Activated CD4-positive, alpha-beta T cell treated with anti-CD3 and anti-CD28 coated beads for 1 hour (primary cell): ENCODE measurements at regions not wholly inside any gene's neighbourhood (a gene's known extent, or its start where the extent isn't known, plus 50 kb on each side); places are given as distances from the start of the nearest gene placed in this dataset.
"Not testable (repeated sequence)": the region's sequence is repeated elsewhere in the genome, so short reads cannot be mapped to it uniquely, and the experiment has no call there.

Source experiments
- DNase-seq: peaks from one replicate; pipeline ENCODE4 v3.0.0-alpha.2; 2020

- DNase-seq = no peak
Observed at GRCh38 chr10:2918489-2918888, 148.9 kb upstream of the PFKP start.

- no peak for DNase-seq
Observed at GRCh38 chr10:2917926-2918325, 149.4 kb upstream of the PFKP start.

- DNase-seq = no peak
Observed at GRCh38 chr10:2915412-2915811, 151.9 kb upstream of the PFKP start.

- DNase-seq = no peak
Observed at GRCh38 chr10:2914741-2915140, 152.6 kb upstream of the PFKP start.

GRCh38 chr10:2913474-2913873 lies 153.9 kb upstream of the PFKP start:
- DNase-seq = no peak

- no peak for DNase-seq
Observed at GRCh38 chr10:2910656-2911055, 156.7 kb upstream of the PFKP start.

- DNase-seq = no peak
Observed at GRCh38 chr10:2909921-2910320, 157.4 kb upstream of the PFKP start.

- no peak for DNase-seq
Observed at GRCh38 chr10:2908851-2909630, 158.3 kb upstream of the PFKP start.

GRCh38 chr10:2906974-2907373 lies 160.4 kb upstream of the PFKP start:
- DNase-seq = no peak

GRCh38 chr10:2905851-2906250 lies 161.5 kb upstream of the PFKP start:
- DNase-seq = no peak

GRCh38 chr10:2900530-2900929 lies 166.8 kb upstream of the PFKP start:
- DNase-seq = no peak

- DNase-seq = no peak
Observed at GRCh38 chr10:2899246-2899951, 167.9 kb upstream of the PFKP start.

GRCh38 chr10:2898509-2898860 lies 168.9 kb upstream of the PFKP start:
- no peak for DNase-seq

GRCh38 chr10:2897619-2898508 lies 169.5 kb upstream of the PFKP start:
- DNase-seq = no peak

GRCh38 chr10:2896334-2896733 lies 171.0 kb upstream of the PFKP start:
- not testable (repeated sequence) for DNase-seq

GRCh38 chr10:2895594-2896196 lies 171.7 kb upstream of the PFKP start:
- no peak for DNase-seq

GRCh38 chr10:2893991-2894390 lies 173.4 kb upstream of the PFKP start:
- DNase-seq = no peak

- no peak for DNase-seq
Observed at GRCh38 chr10:2893158-2893845, 174.0 kb upstream of the PFKP start.

GRCh38 chr10:2891770-2892124 lies 175.6 kb upstream of the PFKP start:
- no peak for DNase-seq

GRCh38 chr10:2891073-2891769 lies 176.1 kb upstream of the PFKP start:
- DNase-seq = no peak

GRCh38 chr10:2890093-2890492 lies 177.3 kb upstream of the PFKP start:
- no peak for DNase-seq

- DNase-seq = no peak
Observed at GRCh38 chr10:2888403-2889004, 178.8 kb upstream of the PFKP start.
